Cardiac fibroblast (primary cell): ENCODE measurements at regions not wholly inside any gene's neighbourhood (a gene's known extent, or its start where the extent isn't known, plus 50 kb on each side); places are given as distances from the start of the nearest gene placed in this dataset.
"Not testable (repeated sequence)": the region's sequence is repeated elsewhere in the genome, so short reads cannot be mapped to it uniquely, and the experiment has no call there.

Experiments used
- DNase-seq, 2 donors: peaks; one replicate each; pipeline versions ENCODE4 v3.0.0 to v3.0.0-alpha.2; 2010; ENCODE audit warnings: low read depth in 2 of 2
- H3K4me3 ChIP-seq, 2 donors: replicated peaks in 1 of 2; 1 replicate in 1 of 2; 2 replicates in 1 of 2; pipeline ENCODE4 v1.5.1; 2011; ENCODE audit warnings: low read depth in 2 of 2, low read length in 2 of 2, mild to moderate bottlenecking in 2 of 2, moderate library complexity in 1 of 2
- TF ChIP-seq, protein P1 (sequence below): IDR thresholded peaks from one replicate; pipeline ENCODE4 v1.5.1; 2011; ENCODE audit warnings: low read depth, mild to moderate bottlenecking, low read length, inconsistent platforms

GRCh38 chr12:131568336-131568735 is 142.6 kb upstream of the SFSWAP start:
- no peak overlapping the region for H3K4me3 ChIP-seq
- TF ChIP-seq, protein P1, sequence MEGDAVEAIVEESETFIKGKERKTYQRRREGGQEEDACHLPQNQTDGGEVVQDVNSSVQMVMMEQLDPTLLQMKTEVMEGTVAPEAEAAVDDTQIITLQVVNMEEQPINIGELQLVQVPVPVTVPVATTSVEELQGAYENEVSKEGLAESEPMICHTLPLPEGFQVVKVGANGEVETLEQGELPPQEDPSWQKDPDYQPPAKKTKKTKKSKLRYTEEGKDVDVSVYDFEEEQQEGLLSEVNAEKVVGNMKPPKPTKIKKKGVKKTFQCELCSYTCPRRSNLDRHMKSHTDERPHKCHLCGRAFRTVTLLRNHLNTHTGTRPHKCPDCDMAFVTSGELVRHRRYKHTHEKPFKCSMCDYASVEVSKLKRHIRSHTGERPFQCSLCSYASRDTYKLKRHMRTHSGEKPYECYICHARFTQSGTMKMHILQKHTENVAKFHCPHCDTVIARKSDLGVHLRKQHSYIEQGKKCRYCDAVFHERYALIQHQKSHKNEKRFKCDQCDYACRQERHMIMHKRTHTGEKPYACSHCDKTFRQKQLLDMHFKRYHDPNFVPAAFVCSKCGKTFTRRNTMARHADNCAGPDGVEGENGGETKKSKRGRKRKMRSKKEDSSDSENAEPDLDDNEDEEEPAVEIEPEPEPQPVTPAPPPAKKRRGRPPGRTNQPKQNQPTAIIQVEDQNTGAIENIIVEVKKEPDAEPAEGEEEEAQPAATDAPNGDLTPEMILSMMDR, result no peak
- DNase-seq, result no peak

DNA sequence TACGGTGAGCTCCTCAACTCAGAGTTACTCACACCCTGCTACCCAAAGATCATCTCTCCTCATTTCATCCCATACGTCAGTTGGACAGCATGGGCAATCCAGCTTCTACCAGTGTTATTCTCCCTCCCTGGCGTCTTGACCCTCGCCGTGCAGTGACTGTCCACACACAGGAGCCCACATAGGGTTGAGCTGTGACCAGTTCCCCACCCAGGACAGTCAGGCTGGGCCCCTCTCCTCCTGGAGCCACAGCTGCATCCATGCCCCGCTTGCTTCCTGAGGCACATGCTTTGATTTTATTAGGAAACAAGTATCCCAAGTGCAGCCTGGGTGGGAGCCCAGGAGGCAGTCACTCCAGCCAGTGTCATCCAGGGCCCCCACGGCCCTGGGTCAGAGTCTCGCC is 140.3 kb upstream of the SFSWAP start:
- no peak for DNase-seq
- no peak overlapping the region for H3K4me3 ChIP-seq
- TF ChIP-seq, protein P1, result no peak

DNA sequence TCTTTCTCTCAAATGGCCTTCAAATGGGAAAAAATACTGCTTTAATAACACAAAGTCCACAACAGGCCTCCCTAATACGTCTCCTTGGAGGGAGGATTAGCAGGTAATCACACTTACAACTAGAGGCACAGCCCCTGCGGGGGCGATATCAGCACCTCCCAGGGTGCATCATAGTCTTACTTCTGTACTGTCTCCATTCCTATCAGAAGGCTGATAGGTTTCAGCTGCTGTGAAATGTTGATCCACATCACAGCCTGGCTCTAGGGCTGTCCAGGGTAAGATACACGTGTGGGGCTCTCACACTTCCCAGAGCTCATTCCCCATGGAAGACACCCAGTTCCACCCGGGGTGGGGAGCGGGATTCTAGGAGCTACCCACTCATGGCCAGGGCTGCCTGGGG is 139.1 kb upstream of the SFSWAP start:
- no peak for DNase-seq
- TF ChIP-seq, protein P1, result no peak

GRCh38 chr12:131572626-131573025 is 138.3 kb upstream of the SFSWAP start:
- H3K4me3 ChIP-seq, result no peak overlapping the region
- no peak for DNase-seq
- TF ChIP-seq, protein P1, result no peak

More for the DNA sequence above, 139.1 kb upstream of the SFSWAP start:
- H3K4me3 ChIP-seq, result no peak overlapping the region

DNA sequence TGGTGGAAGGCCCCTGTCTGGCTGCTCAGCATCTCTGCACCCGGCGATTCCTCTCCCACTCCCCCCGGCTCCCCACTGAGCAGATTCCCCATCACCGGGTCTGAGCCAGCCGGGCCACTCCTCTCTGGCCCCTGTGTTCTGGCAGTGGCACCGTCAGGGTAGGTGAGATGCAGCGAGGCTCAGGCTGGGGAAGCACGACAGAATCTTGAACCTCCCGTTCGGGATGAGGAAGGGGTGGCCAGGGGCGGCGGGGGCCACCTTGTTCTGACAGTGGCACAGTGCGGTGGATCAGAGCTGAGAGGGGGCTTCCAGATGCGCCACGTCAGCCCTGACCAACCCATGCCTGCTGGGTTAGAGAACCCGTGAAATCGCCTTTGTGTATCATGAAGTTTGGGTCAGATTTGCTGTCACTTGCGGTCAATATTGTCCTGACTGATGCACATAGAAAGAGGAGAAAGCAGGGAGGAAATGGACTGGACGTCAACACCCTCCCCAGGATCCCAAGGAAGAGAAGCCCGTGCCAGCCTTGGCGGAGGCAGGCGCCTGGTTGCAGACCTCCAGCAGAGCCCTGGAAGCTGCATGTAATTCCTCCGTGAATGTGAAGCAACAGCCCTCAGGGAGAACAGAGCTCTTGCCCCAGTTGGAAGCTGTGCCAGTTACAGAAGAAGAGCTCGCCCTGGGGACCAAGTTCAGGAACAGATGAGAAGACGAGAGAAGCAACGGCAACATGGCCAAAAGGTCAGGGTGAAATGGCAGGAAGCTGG is 137.1 kb upstream of the SFSWAP start:
- H3K4me3 ChIP-seq, result no peak overlapping the region
- TF ChIP-seq, protein P1, result no peak
- no peak for DNase-seq

DNA sequence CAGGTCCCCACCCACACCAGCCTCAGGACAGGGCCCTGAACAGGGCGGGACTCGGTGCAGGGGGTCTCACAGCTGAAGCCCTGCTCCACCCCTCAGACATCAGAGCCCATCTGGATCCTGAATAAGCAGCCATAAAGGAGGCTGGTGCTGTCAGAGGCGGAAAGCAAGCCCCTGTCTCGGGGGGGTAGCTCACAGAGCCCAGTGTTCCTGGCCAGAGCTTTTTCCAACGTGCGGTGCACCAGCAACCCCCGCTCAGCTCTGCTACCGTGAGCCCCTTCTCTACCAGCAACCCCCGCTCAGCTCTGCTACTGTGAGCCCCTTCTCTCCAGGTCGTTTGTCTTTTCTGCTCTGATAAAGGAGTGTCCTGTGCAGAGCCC is 136.5 kb upstream of the SFSWAP start:
- no peak overlapping the region for H3K4me3 ChIP-seq
- DNase-seq, result no peak
- TF ChIP-seq, protein P1, result no peak

DNA sequence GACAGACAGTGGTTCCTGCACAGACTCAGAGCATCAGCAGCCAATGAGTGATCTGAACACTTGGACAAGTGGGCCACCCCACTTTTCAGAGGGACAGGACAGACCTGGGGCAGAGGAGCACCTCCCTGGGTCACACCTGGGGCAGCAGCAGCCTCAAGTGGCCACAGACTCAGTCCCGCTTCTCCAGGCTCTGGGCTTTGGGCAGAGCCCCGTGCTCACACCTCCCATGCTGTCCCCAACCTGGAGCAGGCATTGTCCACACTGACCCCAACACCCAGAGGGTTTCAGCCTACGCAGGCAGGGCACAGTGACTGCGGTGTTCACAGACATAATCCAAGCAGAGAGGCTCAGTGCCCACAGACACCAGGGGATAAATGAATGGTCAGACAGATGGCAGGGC is 135.5 kb upstream of the SFSWAP start:
- no peak overlapping the region for H3K4me3 ChIP-seq
- TF ChIP-seq, protein P1, result no peak
- DNase-seq, result no peak

- H3K4me3 ChIP-seq, result not testable (repeated sequence)
- peak; percentile 2 to 12 for DNase-seq
These were observed 134.2 kb upstream of the SFSWAP start for GRCh38 chr12:131576734-131577133.
